ENCODE measurements at regions not wholly inside any gene's neighbourhood (a gene's known extent, or its start where the extent isn't known, plus 50 kb on each side); places are given as distances from the start of the nearest gene placed in this dataset.
A peak's percentile ranks its signal among the peaks of the same experiment; 100 is the strongest.
"Not testable (repeated sequence)": the region's sequence is repeated elsewhere in the genome, so short reads cannot be mapped to it uniquely, and the experiment has no call there.

DNA sequence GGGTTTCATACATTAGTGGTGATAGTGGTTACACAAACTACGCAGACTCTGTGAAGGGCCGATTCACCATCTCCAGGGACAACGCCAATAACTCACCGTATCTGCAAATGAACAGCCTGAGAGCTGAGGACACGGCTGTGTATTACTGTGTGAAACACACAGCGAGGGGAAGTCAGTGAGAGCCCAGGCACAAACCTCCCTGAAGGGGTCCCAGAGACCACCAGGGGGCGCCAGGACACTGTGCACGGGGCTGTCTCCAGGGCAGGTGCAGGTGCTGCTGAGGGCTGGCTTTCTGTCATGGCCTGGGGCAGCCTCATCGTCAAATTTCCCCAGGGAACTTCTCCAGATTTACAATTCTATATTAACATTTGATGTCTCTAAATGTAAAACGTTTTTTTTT lies 184.6 kb upstream of the TP53TG3C start:
- DNase-seq (ENCODE audit: low read depth in 2 of 2), result peak in 1 of 2 donors; percentile 27

DNA sequence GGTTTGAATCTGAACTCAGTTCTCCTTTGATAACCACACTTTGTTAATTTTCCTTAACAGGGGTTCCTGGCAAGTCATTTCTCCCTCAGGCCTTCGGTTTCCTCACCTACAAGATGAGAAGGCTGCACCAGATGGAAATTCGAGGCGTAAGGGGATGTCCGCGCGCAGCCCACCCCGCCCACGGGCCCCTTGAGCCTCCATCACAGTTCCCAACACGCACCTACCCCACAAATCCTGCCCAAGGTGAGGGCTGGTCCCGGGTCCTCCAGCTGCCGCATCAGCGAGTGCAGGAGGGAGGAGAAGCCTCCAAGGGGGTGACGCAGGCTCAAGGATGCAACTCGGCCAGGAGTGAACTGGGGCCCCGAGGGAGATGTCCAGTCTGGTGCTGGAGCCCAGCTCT lies 166.9 kb upstream of the TP53TG3C start:
- not testable (repeated sequence) for DNase-seq (ENCODE audit: low read depth in 2 of 2)

DNA sequence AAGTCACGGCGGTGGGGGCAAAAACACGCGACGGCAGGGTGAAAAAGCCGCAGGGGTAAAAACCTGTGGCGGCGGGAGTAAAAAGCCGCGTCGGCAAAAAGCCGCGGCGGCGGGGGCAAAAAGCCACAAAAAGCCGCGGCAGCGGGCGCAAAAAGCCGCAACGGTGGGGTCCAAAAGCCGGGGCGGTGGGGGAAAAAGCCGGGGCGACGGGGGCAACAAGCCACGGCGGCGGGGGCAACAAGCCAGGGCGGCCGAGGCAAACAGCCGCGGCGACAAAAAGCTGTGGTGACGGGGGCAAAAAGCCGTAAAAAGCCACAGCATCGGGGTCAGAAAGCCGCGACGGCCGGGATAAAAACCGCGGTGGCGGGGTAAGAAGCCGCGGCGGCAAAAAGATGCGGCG lies 166.1 kb upstream of the TP53TG3C start:
- not testable (repeated sequence) for DNase-seq (ENCODE audit: low read depth in 2 of 2)

DNA sequence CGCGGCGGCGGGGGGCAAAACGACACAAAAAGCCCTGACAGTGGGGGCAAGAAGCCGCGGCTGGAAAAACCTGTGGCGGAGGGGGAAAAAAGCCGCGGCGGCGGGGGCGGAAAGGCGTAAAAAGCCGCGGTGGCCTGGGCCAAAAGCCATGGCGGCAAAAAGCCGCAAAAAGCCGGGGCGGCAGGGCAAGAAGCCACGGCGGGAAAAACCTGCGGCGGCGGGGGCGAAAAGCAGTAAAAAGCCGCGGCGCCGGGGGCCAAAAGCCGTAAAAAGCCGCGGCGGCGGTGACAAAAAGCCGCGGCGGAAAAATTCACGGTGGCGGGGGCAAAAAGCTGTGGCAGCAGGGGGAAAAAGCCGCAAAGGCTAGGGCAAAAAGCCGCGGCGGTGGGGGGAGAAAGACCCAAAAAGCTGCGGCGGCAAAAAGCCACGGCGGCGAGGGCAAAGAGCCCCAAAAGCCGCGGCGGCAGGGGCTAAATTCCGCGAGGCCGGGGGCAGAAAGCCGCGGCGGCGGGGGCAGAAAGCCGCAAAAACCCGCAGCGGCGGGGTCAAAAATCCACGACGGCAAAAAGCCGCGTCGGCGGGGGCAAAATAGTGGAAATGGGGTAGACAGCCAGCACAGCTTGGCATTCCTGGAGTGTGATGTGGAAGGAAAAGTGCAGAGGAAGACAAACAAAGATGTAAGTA lies 165.2 kb upstream of the TP53TG3C start:
- not testable (repeated sequence) for DNase-seq (ENCODE audit: low read depth in 2 of 2)

DNA sequence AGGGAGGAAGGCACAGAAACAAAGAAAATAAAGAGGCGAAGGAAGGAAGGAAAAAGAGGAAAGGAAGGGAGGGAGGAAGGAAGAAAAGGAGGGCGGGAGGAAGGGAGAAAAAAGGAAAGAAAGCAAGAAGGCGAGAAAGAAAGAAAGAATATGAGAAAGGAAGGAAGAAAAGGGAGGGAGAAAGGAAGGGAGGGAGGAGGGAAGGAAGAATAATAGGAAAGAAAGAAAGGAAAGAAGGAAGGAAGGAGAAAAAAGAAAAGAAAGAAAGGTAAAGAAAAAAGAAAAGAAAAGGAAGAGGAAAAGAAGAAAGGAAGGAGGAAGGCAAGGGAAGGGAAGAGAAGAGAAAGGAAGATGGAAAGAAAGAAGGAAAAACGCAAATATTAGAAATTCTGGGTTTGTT lies 145.2 kb upstream of the TP53TG3C start:
- DNase-seq (ENCODE audit: low read depth in 2 of 2), result not testable (repeated sequence)

DNA sequence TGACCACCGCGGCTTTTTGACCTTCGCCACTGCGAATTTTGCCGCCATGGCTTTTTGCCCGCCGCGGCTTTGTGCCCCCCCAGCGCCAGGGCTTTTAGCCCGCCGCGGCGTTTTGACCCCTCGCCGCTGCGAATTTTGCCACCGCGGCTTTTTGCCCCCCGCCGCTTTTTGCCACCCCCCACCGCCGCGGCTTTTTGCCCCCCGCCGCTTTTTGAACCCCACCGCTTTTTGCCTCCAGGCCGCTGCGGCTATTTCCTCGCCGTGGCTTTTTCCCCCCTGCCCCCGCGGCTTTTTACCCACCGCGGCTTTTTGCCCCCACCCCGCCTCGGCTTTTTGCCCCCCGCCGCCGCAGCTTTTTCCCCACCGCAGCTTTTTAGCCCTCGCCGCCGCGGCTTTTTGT lies 134.8 kb upstream of the TP53TG3C start:
- DNase-seq (ENCODE audit: low read depth in 2 of 2), result no peak

DNA sequence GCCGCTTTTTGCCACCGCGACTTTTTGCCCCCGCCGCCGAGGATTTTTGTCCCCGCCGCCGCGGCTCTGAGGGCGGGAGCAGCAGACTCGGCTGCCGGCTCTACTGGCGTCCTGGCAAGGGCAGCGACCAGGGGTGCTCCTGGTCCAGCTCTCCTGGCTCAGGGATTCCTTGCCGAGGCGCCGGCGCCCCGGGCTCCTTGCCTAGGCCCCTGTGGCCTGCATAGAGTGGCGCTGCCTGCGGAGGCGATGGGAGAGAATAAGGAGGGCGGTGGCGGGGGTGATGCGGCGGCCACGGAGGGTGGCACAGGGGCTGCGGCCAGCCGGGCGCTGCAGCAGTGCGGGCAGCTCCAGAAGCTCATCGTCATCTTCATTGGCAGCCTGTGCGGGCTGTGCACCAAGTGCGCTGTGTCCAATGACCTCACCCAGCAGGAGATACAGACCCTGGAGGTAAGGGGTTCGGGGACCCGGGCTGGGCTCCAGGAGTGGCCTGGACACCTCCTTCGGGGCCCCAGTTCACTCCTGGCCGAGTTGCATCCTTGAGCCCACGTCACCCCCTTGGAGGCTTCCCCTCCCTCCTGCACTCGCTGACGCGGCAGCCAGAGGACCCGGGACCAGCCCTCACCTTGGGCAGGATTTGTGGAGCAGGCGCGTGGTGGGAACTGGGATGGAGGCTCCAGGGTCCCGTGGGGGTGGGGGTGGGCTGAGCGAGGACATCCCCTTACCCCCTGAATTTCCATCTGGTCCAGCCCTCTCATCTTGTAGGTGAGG lies 134.2 kb upstream of the TP53TG3C start:
- not testable (repeated sequence) for DNase-seq (ENCODE audit: low read depth in 2 of 2)

DNA sequence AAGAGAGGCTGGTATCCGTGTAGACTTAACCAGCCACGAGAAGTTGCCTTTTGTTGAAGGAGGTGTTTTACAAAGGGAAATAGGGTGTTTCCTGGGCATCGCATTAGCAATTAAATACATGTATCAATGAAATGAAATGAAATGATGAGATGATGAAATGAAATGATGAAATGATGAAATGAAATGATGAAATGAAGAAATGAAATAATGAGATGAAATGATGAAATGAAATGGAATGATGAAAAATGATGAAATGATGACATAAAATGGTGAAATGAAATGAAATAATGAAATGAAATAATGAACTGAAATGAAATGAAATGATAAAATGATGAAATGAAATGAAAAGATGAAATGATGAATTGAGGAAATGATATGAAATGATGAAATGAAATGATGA lies 131.3 kb upstream of the TP53TG3C start:
- not testable (repeated sequence) for DNase-seq (ENCODE audit: low read depth in 2 of 2)

DNA sequence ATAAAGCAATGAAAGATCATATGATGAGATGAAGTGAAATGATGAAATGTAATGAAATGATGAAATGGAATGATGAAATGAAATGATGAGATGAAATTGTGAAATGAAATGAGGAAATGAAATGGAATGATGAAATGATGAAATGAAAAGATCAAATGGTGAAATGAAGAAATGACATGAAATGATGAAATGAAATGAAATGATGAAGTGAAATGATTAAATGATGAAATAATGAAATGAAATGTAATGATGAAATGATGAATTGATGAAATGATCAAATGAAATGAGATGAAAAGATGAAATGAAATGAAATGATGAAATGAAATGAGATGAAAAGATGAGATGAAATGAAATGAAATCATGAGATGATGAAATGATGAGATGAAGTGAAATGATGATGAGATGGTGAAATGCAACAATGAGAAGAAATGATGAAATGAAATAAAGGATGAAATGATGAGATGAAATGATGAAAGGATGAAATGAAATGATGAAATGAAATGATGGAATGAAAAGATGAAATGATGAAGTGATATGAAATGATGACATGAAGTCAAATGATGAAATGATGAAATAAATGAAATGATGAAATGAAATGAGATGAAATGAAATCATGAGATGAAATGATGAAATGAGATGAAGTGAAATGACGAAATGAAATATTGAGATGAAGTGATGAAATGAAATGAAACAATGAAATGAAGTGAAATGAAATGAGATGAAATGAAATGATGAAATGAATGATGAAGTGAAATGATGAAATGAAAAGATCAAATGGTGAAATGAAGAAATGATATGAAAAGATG lies 130.5 kb upstream of the TP53TG3C start:
- not testable (repeated sequence) for DNase-seq (ENCODE audit: low read depth in 2 of 2)

DNA sequence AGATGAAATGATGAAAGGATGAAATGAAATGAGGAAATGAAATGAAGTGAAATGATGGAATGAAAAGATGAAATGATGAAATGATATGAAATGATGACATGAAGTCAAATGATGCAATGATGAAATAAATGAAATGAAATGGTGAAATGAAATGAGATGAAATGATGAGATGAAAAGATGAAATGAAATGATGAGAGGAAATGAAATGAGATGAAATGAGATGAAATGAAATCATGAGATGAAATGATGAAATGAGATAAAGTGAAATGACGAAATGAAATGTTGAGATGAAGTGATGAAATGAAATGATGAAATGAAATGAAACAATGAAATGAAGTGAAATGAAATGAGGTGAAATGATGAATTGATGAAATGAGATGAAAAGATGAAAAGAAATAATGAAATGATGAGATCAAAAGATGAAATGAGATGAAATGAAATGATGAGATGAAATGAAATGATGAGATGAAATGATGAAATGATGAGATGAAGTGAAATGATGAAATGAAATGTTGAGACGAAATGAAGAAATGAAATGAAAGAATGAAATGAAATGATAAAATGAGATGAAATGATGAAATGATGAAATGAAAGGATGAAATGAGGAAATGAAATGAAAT lies 129.5 kb upstream of the TP53TG3C start:
- not testable (repeated sequence) for DNase-seq (ENCODE audit: low read depth in 2 of 2)
